Hepatocyte (in vitro differentiated cells): ENCODE measurements at regions not wholly inside any gene's neighbourhood (a gene's known extent, or its start where the extent isn't known, plus 50 kb on each side); places are given as distances from the start of the nearest gene placed in this dataset.

Experiments used
- CTCF ChIP-seq: fragments of 200-600 bp; sonication (generic); IDR thresholded peaks from 2 replicates; pipeline ENCODE4 v1.5.1; 2016; ENCODE audit warnings: antibody characterized with exemption, mild to moderate bottlenecking; ENCODE audit not compliant: poor library complexity
- EZH2 ChIP-seq: fragments of 200-600 bp; sonication (generic); IDR thresholded peaks from 2 replicates; pipeline ENCODE4 v1.6.1; 2016; ENCODE audit warnings: antibody characterized with exemption, mild to moderate bottlenecking, borderline replicate concordance

GRCh38 chr2:167478196-167478595 is 589.9 kb downstream of the XIRP2 start:
- TF ChIP-seq CTCF (no peak), EZH2 (no peak)
